ENCODE measurements at regions not wholly inside any gene's neighbourhood (a gene's known extent, or its start where the extent isn't known, plus 50 kb on each side); places are given as distances from the start of the nearest gene placed in this dataset.

- no peak for DNase-seq (ENCODE audit: low spot score)
- H3K27ac Mint-ChIP-seq (ENCODE audit: unreplicated experiment): no peak overlapping the region
- H3K36me3 Mint-ChIP-seq (ENCODE audit: low read depth, unreplicated experiment): no peaks in the 10 kb centered on the region
- H3K27me3 Mint-ChIP-seq (ENCODE audit: unreplicated experiment): no peaks in the 10 kb centered on the region
- peaks cover 21% of the 10 kb centered on the region for H3K4me1 Mint-ChIP-seq (ENCODE audit: unreplicated experiment)
- H3K9me3 Mint-ChIP-seq (ENCODE audit: unreplicated experiment): no peaks in the 10 kb centered on the region
- no peak overlapping the region for H3K4me3 Mint-ChIP-seq (ENCODE audit: unreplicated experiment)
- TF ChIP-seq CTCF (IDR thresholded peaks at IDR 0.05; ENCODE audit: unreplicated experiment): no peak
Observed at GRCh38 chr14:87863047-87863446, 129.9 kb downstream of the GALC start.

GRCh38 chr14:87852107-87852506 lies 140.9 kb downstream of the GALC start:
- no peak overlapping the region for H3K27ac Mint-ChIP-seq (ENCODE audit: unreplicated experiment)
- H3K4me3 Mint-ChIP-seq (ENCODE audit: unreplicated experiment): no peak overlapping the region
- DNase-seq (ENCODE audit: low spot score): no peak
- no peaks in the 10 kb centered on the region for H3K27me3 Mint-ChIP-seq (ENCODE audit: unreplicated experiment)
- no peaks in the 10 kb centered on the region for H3K36me3 Mint-ChIP-seq (ENCODE audit: low read depth, unreplicated experiment)
- no peaks in the 10 kb centered on the region for H3K9me3 Mint-ChIP-seq (ENCODE audit: unreplicated experiment)
- H3K4me1 Mint-ChIP-seq (ENCODE audit: unreplicated experiment): no peaks in the 10 kb centered on the region
- no peak for TF ChIP-seq CTCF (IDR thresholded peaks at IDR 0.05; ENCODE audit: unreplicated experiment)

- Mint-ChIP-seq H3K4me1 (ENCODE audit: unreplicated experiment) (no peaks in the 10 kb centered on the region), H3K4me3 (ENCODE audit: unreplicated experiment) (no peak overlapping the region), H3K36me3 (ENCODE audit: low read depth, unreplicated experiment) (no peaks in the 10 kb centered on the region), H3K9me3 (ENCODE audit: unreplicated experiment) (no peaks in the 10 kb centered on the region), H3K27me3 (ENCODE audit: unreplicated experiment) (no peaks in the 10 kb centered on the region), H3K27ac (ENCODE audit: unreplicated experiment) (no peak overlapping the region)
- DNase-seq (ENCODE audit: low spot score): no peak
- no peak for TF ChIP-seq CTCF (IDR thresholded peaks at IDR 0.05; ENCODE audit: unreplicated experiment)
Observed at GRCh38 chr14:87851190-87851589, 141.8 kb downstream of the GALC start.

GRCh38 chr14:87847216-87847755 lies 145.7 kb downstream of the GALC start:
- Mint-ChIP-seq H3K36me3 (ENCODE audit: low read depth, unreplicated experiment) (no peaks in the 10 kb centered on the region), H3K4me1 (ENCODE audit: unreplicated experiment) (no peaks in the 10 kb centered on the region), H3K9me3 (ENCODE audit: unreplicated experiment) (no peaks in the 10 kb centered on the region), H3K27ac (ENCODE audit: unreplicated experiment) (no peak overlapping the region), H3K27me3 (ENCODE audit: unreplicated experiment) (peaks cover 2% of the 10 kb centered on the region), H3K4me3 (ENCODE audit: unreplicated experiment) (no peak overlapping the region)
- no peak for TF ChIP-seq CTCF (IDR thresholded peaks at IDR 0.05; ENCODE audit: unreplicated experiment)
- DNase-seq (ENCODE audit: low spot score): no peak

- Mint-ChIP-seq H3K4me3 (ENCODE audit: unreplicated experiment) (no peak overlapping the region), H3K27ac (ENCODE audit: unreplicated experiment) (no peak overlapping the region), H3K4me1 (ENCODE audit: unreplicated experiment) (no peaks in the 10 kb centered on the region), H3K9me3 (ENCODE audit: unreplicated experiment) (no peaks in the 10 kb centered on the region), H3K36me3 (ENCODE audit: low read depth, unreplicated experiment) (no peaks in the 10 kb centered on the region), H3K27me3 (ENCODE audit: unreplicated experiment) (peaks cover 2% of the 10 kb centered on the region)
- no peak for DNase-seq (ENCODE audit: low spot score)
- TF ChIP-seq CTCF (IDR thresholded peaks at IDR 0.05; ENCODE audit: unreplicated experiment): no peak
Observed at GRCh38 chr14:87840906-87841305, 152.1 kb downstream of the GALC start.
